HG03039 (cell line): ENCODE measurements at regions not wholly inside any gene's neighbourhood (a gene's known extent, or its start where the extent isn't known, plus 50 kb on each side); places are given as distances from the start of the nearest gene placed in this dataset.

Source experiments
- ATAC-seq: cut with Tn5 transposase; IDR thresholded peaks from one replicate; pipeline ENCODE4 v1.9.1; 2021; ENCODE audit warnings: mild to moderate bottlenecking, moderate library complexity; ENCODE audit not compliant: unreplicated experiment

DNA sequence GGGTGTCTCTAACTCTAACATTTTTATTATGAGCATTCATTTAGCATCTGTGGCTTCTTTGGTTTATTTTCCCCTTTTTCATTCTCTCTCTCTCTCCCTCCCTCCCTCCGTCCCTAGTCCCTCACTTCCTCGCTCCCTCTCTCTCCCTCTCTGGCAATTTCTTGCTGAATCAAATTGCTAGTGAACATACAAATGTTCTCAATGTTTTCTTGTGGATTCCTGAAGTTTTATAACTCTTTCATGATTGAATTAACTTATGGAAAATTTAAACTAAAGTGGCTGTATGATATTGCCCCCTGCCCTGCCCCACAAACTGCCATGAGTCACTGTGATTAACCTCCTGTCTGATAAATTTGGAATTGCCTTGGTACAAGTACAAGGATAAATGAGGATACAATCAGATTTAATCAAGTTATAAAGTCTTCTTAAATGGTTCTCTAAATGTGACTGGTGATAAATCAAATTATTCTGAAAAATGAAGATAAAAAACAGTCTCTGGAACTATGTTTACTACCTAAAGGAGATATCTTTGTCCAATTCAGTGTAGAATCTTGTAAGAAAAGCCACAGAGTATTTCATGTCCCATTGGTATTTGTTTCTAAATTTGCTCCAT, 143.0 kb upstream of the PDGFD start:
- no peak for ATAC-seq

DNA sequence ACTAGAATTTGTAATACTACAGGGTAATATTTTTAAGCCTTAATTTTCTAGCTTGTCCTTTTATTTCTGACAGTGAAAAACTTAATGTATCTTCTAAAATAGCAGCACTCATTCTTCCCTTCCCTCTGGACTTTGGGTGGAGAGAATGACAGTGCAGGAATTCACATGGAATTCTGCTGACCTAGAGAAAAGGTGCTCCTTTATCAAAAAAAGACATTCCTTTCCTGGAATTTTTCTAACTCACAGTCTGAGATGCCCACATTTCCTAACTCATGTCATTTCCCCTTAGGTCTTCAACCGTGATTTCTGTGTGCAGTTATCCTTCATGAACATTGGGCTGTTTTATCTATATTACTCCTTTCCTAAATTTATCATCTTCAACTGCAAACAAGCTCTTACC, 137.8 kb upstream of the PDGFD start:
- no peak for ATAC-seq

DNA sequence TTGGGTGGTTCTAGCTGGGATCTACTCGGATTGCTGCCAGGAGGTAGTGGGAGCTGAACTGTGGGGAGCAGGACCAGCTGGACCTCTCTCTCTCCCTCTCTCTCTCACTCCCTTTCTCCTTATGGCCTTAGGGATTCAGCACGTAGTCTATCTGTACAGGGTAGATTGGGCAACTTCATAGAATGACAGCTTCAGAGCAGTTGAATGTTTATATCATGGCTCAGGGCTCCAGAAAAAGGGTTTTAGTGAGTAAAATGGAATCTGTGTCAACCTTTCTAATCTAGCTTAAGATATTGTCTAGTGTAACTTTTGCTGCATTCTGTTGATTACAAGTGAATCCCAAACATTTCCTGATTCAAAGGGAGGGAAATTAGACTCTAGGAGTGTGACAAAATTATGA, 127.7 kb upstream of the PDGFD start:
- ATAC-seq = no peak

DNA sequence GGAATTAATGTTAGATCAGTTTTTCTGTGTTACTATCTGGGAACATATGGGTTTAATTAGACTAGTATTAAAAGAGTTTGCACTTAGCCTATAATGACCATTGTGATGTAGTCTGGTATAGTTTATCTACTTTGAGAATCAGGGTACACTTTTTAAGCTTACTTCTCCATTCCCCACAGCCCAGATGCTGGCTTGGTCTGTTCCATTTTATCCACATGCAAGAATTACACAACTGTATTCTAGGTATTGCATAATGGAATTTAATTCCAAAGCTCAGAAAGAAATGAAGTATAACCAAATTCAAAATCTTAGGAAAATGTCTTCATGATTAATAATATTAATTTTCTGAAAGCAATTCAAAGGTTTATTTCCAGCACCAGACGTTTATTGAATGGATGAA, 122.2 kb upstream of the PDGFD start:
- ATAC-seq = no peak

DNA sequence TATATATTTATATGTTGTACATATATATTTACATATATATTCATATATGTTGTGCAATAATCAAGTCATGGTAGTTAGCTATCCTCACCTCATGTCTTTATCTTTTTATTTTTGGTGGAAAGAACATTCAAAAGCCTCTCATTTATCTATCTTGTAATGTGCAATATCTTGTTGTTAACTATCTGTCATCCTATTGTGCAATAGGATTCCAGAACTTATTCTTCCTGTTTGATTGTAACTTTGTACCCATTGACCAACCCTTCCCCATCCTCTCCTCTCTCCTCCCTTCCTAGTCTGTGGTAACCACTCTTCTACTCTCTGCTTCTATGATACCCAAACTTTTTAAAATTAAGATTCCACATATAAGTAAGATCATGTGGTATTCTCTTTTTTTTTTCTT, 115.6 kb upstream of the PDGFD start:
- no peak for ATAC-seq

DNA sequence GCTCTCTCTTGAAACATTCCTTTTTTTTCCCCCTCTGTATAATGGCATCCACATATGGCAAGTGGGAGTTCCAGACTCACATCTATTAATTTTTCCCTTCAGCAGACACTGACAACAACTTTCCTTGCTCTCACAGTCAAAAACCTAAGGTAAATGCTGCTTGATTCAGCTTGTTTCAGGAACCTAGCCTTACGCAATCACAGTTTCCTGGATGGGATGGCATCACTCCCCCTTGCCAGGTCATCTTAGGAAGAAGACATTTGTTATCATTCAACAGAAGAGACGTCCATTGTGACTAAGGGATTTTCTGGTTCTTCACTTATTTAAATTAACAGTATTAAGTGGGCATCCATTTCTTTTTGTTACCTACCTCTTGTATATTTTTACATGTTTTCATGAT, 112.0 kb upstream of the PDGFD start:
- ATAC-seq = no peak

DNA sequence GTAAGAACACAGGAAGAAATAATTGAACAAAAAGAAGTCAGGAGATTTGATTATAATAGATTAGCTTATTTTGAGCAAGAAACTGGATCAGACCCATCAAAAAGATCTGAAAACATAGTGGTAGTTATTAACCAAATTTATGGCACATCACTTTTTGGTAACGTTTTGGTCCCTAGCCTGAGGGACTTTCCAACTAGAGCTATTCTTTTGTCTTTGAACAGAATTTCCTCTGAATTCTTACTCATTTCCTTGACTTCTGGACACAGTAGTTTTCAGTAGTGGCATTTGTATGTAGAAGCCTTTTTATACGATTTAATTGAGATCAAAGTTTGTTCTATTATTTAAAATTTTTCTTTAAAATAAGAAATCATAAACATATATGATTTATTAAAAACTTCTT, 96.5 kb upstream of the PDGFD start:
- ATAC-seq = no peak

DNA sequence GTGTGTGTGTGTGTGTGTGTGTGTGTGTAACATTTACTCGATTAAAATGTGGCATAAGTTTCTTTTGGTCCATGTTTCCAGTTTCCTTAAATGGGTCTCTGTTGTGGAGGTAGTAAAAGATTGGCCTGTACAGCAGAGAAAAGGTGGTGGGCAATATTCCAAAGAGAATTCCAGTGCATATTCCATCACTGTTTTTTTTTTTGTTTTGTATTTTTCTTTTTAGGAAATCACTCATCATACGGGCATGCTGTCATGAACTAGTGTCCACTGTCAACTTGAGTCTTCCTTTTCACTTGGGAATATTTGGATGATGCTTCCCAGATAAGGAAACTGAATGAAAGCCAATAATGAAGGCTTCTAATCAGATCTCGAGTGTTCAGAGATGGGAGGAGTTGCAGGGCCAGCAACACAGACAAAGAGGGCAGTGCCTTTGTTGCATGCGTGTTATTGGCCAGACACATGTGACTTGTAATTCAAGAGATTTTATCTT, 95.2 kb upstream of the PDGFD start:
- ATAC-seq = no peak

DNA sequence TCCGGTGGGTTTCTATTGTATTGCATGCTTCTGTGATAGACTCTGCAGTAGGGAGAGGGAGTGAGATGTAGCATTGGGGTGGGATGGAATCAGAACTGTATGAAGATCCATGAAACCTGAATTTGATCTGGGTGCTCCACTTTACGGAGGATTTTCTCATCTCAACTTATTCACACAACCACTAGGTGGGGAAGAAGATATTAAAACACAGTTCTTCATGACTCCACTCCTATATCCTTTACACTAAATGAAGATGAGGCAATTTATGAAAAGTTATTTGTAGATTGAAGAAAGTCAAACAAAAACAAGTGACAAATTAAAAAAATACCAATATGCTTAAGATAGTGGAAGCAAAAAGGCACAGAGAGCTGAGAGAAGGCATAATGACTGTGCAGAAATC, 92.6 kb upstream of the PDGFD start:
- ATAC-seq = no peak

DNA sequence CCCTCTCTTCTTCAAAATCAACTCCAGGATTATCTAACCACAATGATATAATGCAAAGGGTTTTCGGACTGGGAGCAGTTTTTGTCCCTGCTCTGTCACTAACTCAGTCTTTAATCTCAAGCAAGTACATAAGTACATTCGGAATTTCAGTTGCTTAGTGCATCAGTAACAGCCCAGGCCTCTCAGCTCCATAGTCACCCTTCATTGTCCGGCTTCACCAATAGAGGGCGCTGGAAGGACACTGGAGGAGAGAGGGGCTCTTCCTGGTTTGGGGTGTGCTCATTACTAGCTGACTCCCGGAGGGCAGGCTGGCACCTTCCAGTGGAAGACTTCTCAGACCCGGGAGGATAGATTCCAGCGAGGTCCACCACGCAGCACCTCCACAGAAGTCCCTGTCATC, 90.4 kb upstream of the PDGFD start:
- ATAC-seq = peak; percentile 88

DNA sequence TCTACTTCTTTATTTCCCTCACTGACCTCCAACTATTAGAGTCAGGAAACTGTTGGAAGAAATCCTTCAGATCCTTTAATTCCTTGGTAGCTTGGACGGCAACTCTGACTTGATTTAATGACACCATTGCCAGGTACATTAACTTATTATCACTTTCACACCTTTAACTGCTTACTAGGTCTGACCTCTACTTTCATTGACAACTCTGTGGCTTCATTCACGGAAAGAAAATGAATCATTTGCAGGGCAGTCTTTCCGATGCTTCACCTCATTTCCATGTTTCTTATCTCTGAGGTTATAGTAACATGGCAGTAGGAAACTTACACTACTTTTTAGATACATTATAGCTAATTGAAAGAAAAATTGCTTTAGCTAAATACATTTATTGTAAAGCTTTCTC, 82.6 kb upstream of the PDGFD start:
- ATAC-seq = no peak

DNA sequence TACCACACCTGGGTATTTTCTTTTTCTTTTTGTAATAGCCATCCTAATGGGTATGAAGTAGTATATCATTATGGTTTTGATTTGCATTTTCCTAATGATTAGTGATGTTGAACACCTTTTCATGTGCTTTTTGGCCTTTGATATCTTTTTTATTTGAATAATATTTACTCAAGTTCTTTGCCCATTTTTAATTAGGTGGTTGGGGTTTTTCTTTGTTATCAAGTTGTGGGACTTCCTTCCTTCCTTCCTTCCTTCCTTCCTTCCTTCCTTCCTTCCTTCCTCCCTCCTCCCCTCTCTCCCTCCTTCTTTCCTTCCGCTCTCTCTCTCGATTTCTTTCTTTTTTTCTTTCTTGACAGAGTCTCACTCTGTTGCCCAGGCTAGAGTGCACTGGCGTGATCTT, 75.0 kb upstream of the PDGFD start:
- no peak for ATAC-seq

DNA sequence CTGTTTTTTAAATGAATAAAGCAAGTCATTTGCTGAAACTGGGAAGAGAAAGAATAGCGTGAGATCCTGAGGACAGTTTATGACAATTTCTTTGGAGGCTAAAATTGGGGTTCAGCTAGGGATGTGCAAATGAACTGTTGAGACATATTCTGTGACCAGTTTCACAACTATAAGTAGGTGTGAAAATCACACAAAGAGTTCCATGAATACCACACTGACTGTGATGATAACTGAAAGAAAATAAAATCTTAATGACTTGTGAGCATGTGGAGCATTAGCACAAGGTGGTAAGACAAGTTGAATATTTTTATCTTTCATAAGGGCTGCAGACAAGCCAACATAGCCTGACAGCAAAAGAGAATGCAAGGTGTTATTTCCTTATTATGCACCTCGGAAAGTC, 61.1 kb upstream of the PDGFD start:
- ATAC-seq = no peak

DNA sequence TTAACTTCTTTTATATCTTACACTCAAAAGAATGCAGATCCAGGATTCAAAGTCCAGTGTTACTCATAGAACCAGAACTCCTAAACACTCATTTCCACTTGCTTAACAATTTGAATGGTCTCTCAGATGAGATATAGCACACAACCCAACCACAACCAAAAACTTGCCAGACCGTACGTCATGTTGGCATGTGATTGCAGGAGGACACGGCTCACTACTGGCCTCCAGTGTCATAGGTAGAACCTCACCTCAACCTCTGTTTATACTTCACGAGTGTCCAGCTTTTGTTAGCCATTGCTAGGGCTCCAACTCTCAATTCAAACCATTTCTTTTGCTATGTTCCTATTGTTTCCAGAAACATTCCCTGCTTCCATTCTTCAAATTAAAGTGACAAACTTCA, 58.5 kb upstream of the PDGFD start:
- ATAC-seq = no peak

DNA sequence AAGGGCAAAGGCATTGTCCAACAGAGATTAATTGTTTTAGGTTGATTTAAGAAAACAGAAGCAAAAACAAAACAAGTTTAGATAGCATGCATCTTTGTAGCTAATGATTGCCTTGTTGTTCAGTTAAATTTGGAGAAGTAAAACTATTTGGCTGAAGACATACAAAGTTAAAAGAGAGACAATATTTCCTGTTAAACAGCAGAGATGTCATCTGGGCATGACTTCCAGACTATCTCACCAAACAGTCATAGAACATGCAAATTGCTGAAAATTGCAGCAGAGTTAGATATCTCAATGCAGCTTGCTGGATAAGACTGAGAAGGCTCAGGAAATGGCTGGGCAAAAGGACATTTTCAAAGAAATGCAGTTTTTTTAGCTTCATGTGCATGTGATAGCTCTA, 57.5 kb upstream of the PDGFD start:
- ATAC-seq = no peak

DNA sequence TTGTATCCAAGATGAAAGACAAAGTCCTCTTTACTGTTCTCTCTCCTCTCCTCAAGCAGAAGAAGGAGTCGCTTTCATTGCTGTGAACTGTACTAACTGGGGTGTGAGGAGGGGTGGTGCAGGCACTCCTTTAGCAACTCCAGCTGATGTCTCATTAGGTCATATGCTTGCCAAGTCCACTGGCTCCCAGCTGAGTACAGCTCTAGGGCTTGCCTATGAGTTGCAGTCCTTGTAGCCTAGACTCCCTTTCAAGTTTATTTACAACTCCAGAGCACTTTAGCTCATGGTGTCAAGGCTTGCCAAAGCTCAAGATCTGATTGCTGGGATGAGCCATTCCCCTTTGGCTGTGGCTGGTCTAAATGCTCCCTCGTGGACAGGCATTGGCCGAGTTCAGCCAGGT, 55.1 kb upstream of the PDGFD start:
- no peak for ATAC-seq

DNA sequence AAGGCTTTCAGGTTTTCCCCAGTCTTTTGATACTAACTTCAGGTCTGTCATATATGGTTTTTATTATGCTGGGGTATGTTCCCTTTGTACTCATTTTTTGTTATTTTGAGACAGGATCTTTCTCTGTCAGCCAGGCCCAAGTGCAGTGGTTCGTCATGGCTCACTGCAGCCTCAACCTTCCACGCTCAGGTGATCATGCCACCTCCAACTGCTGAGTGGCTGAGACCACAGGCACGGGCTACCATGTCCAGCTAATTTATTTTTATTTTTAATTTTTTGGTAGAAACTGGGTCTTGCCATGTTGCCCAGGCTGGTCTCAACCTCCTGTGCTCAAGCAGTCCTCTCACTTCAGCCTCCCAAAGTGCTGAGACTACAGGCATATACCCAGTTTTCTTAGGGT, 50.6 kb upstream of the PDGFD start:
- ATAC-seq = no peak
